ENCODE measurements at regions not wholly inside any gene's neighbourhood (a gene's known extent, or its start where the extent isn't known, plus 50 kb on each side); places are given as distances from the start of the nearest gene placed in this dataset.
"Not testable (repeated sequence)": the region's sequence is repeated elsewhere in the genome, so short reads cannot be mapped to it uniquely, and the experiment has no call there.

DNA sequence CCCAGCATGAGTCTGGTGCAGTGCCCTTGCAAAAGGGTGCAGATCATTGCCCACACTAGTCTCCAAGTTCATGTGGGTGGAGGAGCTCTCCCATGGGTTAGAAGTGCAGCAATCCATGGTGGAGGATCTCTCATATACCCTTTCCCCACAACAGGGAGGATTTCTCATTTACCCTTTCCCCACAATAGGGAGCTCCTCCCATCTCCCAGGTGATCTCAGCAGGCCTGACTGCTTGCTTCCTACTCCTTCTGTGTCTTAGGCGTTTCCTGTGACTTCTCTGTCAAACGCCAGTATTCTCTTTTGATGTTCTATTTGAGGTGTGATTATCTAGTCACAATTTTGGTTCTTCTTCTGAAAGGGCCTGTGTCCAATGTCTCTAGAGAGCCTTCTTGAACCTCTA is 133.8 kb upstream of the RFX3 start:
- DNase-seq (ENCODE audit: low read depth in 2 of 2): no peak

- DNase-seq (ENCODE audit: low read depth in 2 of 2): no peak
Observed at GRCh38 chr9:3658964-3659363, 133.2 kb upstream of the RFX3 start.

DNA sequence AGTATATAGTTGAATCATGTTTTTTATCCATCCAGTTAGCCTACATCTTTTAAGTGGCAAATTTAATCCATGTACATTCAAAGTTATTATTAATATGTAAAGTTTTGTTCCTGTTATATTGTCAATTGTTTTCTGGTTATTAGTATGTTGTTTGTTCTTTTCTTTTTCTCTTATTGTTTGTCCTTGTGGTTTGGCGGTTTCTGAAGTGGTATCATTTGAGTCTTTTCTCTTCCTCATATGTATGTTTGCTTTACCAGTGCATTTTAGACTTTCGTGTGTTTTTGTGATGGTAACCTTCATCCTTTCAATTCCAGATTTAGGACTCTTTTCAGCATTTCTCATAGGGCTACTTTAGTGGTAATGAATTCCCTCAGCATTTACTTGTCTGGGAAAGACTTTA is 130.4 kb upstream of the RFX3 start:
- DNase-seq (ENCODE audit: low read depth in 2 of 2): no peak

- DNase-seq (ENCODE audit: low read depth in 2 of 2): no peak
Observed at GRCh38 chr9:3650994-3651622, 125.3 kb upstream of the RFX3 start.

- no peak for DNase-seq (ENCODE audit: low read depth in 2 of 2)
Observed at GRCh38 chr9:3648722-3649246, 123.0 kb upstream of the RFX3 start.

DNA sequence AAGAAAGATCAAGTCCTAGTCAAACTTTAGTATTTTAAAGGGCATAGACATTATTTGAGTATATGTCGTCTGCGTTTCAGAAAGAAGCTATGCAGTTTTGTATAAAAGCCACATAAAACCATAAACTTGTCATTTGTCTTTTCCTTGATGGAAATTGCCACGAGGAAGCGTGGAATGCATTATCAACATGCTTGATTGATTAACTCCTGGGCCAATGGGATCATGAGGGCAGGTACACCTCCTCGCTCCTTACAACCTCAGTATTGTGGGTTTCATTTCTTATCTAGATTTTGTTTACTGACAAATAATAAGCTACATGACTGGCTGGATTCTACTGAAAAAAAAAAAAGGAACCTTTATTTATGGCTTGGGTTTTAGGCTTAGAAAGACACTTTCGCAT is 122.5 kb upstream of the RFX3 start:
- no peak for DNase-seq (ENCODE audit: low read depth in 2 of 2)

- no peak for DNase-seq (ENCODE audit: low read depth in 2 of 2)
Observed at GRCh38 chr9:3647652-3648051, 121.9 kb upstream of the RFX3 start.

DNA sequence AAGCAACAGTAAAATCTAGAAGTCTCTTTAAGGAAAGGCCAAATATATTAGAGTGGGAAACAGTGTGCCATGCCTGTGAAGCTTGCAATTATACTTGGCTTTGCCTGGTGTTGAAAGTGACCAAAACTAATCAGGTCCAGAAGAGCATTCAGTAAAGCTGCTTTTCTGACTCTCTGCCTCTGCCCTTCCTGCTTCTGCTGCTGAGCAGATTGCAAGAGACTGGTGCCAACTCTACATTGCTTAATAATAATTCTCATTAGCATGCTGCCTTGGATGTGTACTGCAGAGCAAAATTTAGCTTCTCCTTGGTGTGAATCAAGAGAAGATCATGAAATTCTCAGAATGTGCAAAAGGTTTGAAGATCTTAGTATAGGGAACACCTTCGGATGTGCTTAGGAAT is 120.4 kb upstream of the RFX3 start:
- no peak for DNase-seq (ENCODE audit: low read depth in 2 of 2)

- DNase-seq (ENCODE audit: low read depth in 2 of 2): not testable (repeated sequence)
Observed at GRCh38 chr9:3642075-3642474, 116.3 kb upstream of the RFX3 start.

GRCh38 chr9:3629495-3629894 is 103.7 kb upstream of the RFX3 start:
- no peak for DNase-seq (ENCODE audit: low read depth in 2 of 2)

GRCh38 chr9:3628239-3628638 is 102.4 kb upstream of the RFX3 start:
- DNase-seq (ENCODE audit: low read depth in 2 of 2): no peak

- no peak for DNase-seq (ENCODE audit: low read depth in 2 of 2)
Observed at GRCh38 chr9:3608011-3608410, 82.2 kb upstream of the RFX3 start.

- DNase-seq (ENCODE audit: low read depth in 2 of 2): no peak
Observed at GRCh38 chr9:3600672-3601071, 74.9 kb upstream of the RFX3 start.

GRCh38 chr9:3597792-3598191 is 72.0 kb upstream of the RFX3 start:
- DNase-seq (ENCODE audit: low read depth in 2 of 2): no peak

- DNase-seq (ENCODE audit: low read depth in 2 of 2): no peak
Observed at GRCh38 chr9:3586066-3586465, 60.3 kb upstream of the RFX3 start.

- no peak for DNase-seq (ENCODE audit: low read depth in 2 of 2)
Observed at GRCh38 chr9:3585606-3586005, 59.8 kb upstream of the RFX3 start.

GRCh38 chr9:3578786-3579185 is 53.0 kb upstream of the RFX3 start:
- peak in 1 of 2 donors; percentile 3 for DNase-seq (ENCODE audit: low read depth in 2 of 2)

GRCh38 chr9:3576328-3576727 is 50.5 kb upstream of the RFX3 start:
- DNase-seq (ENCODE audit: low read depth in 2 of 2): no peak

DNA sequence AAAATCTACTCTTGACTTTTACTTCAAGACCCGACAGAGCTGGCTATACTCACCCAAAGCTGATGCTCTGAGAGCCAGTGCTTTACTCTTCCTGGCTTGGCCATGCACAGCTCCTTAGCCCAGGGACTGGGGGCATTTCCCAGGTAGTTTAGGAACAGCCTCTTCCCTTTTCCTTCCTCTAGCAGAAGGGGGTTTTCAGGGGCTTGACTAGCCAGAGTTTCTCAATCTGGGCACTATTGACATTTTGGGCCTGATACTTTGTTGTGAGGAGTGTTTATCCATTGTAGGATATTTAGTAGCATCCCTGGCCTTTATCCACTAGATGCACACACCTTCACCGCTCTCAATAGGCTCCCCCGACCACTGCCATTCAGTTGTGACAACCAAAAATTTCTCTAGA is 50.0 kb upstream of the RFX3 start:
- DNase-seq (ENCODE audit: low read depth in 2 of 2): no peak

Measured in stimulated activated CD8-positive, alpha-beta memory T cell treated with anti-CD3 and anti-CD28 coated beads, Interleukin-15, amount 100 ng/mL, for 48 hours (primary cell).